GM19239 (cell line): ENCODE measurements at regions not wholly inside any gene's neighbourhood (a gene's known extent, or its start where the extent isn't known, plus 50 kb on each side); places are given as distances from the start of the nearest gene placed in this dataset.
"Not testable (repeated sequence)": the region's sequence is repeated elsewhere in the genome, so short reads cannot be mapped to it uniquely, and the experiment has no call there.

Experiments
- DNase-seq: peaks from one replicate; pipeline ENCODE4 v3.0.0; 2011; ENCODE audit warnings: low spot score; ENCODE audit not compliant: insufficient read length
- FAIRE-seq: peaks from 2 replicates; lab custom pipeline; 2011; peaks lifted over from hg19 to GRCh38; lab: Jason Lieb, UNC

DNA sequence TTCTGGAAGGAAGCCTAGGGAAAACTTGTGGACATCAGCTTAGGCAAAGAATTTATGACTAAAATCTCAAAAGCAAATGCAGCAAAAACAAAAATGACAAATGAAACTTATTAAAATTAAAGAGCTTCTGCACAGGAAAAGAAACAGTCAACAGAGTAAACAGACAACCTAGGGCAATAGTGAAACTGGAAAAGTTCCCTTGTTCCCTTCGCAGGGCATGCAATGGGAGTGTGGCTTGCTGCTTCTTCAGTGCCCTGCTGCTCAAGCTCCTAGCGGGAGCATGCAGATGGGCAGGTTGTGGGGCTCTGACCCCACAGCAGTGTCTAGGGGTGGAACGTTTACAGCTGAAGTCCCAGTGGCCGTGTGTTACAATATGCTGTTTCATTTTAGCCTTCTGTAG lies 1797.4 kb downstream of the NCAM2 start:
- no peak for FAIRE-seq
- DNase-seq: no peak

- no peak for DNase-seq
- FAIRE-seq: no peak
Measured at GRCh38 chr21:22796147-22796546, 1797.9 kb downstream of the NCAM2 start.

GRCh38 chr21:22804151-22804550 lies 1805.9 kb downstream of the NCAM2 start:
- DNase-seq (no peak), FAIRE-seq (no peak)

DNA sequence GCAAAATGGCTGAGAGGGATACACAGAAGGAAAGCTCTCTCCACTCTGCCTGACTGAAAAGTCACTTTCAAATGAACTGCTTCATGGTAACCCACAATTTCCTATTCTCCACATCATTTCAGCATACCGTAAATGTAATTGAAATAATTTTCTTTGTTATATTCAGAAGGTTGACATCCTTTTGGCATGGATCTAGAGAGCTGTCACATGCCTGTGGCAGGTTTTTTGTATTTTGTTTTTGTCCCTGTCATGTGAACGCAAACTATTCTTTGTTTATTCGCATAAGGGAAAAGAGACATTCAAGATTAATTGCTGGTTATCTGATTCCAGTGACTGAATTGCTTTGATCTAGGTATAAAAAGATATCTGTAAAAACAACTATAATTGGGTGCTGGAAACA lies 1808.1 kb downstream of the NCAM2 start:
- FAIRE-seq: no peak
- no peak for DNase-seq

GRCh38 chr21:22813201-22813600 lies 1815.0 kb downstream of the NCAM2 start:
- FAIRE-seq (no peak), DNase-seq (no peak)

- not testable (repeated sequence) for FAIRE-seq
Measured at GRCh38 chr21:22818681-22819485, 1820.7 kb downstream of the NCAM2 start.

GRCh38 chr21:22827422-22827821 lies 1829.2 kb downstream of the NCAM2 start:
- FAIRE-seq: no peak

More at GRCh38 chr21:22818681-22819485, 1820.7 kb downstream of the NCAM2 start:
- DNase-seq: not testable (repeated sequence)

DNA sequence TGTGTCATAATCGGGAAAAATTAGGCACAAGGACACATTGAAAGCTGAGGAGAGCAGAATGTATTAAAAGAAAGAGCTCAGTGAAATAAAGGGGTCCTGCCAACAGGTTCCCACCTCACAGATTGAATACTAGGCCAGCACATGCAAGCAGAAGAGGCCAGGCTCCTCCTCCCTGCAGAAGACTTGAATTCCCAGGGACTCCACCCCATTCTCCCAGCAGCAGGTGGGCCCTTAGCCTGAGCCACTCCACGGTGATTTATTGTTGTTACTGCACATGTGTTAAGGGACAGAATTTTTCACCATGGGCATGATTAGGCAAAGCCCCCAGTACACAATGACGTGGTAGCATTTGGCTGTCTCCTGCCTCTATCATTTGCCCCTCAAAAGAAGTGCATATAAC lies 1844.7 kb downstream of the NCAM2 start:
- no peak for FAIRE-seq
- no peak for DNase-seq

More at GRCh38 chr21:22827422-22827821, 1829.2 kb downstream of the NCAM2 start:
- DNase-seq: no peak

- DNase-seq (no peak), FAIRE-seq (no peak)
Measured at GRCh38 chr21:22855581-22855980, 1857.4 kb downstream of the NCAM2 start.

DNA sequence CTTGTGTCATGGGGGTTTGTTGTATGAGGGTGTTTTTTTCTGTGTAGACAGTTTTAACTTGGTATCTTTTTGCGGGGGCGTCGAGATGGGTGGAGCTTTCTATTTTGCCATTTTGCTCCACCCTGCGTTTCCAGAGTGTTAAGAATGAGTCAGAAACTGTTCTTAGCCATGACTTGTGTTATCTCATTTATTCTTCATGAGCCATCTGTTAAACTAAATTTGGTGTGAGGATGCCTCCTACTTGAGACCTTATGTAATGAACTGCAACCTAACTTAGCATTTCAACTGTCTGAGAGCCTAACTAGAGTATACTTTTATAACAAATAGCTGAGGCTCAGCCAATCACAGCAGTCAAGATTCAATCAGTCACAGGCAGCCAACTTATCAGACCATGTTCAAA lies 1873.5 kb downstream of the NCAM2 start:
- no peak for FAIRE-seq

DNA sequence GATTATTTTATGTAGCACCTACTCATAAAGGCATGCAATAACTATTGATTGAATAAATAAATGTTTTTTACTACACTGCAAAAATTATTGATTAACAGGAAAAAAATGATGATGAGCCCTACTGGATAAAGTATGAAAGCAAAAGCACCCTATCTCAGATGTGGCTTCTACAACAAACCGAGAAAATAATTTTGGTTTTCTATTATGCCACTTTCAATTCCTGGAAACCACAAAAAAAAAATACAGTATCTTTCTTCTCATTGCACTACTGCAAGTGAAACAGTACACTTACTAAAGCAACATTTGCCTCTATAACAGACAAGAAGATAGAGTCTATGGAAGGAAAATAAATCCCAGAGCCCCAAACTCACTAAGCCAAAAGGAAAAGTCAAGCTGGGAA lies 1882.4 kb downstream of the NCAM2 start:
- FAIRE-seq (no peak), DNase-seq (no peak)

More for the DNA sequence above, 1873.5 kb downstream of the NCAM2 start:
- DNase-seq: no peak

- FAIRE-seq (no peak), DNase-seq (no peak)
Measured at GRCh38 chr21:22881131-22881530, 1882.9 kb downstream of the NCAM2 start.

DNA sequence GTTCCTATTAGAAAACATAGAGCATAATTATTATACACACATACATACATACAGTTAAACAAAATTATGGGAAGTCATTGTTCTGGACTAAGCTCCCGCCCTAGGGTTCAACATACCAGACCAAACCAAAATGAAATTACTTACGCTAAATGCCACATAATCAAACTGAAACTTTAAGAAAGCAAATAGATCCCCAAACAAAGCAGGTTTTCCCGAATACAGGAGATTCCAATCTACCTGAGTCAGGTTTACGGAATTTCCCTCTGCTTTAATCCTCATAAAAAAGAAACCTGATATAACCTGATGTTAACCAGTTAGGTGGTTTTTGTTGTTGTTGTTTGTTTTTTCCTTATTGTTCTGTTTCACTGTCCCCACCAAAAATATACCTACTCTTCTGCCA lies 1886.9 kb downstream of the NCAM2 start:
- DNase-seq (no peak), FAIRE-seq (no peak)

DNA sequence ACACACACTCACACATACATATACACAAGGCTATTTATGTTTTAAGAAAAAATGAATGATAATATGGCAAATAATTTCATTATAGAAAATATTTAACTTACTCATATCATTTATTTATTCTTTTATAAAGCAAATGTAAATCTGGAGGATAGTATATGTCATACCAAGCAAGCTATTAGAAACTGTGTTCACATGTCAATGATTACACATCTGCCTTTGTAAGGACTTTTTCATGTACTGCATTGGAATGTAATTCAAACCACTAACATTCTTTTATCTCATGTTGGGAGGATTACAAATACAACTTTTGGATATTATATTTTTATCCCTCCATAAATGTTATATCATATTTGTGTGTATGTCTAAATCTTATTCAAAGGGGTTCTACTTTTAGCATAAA lies 1887.4 kb downstream of the NCAM2 start:
- FAIRE-seq (no peak), DNase-seq (no peak)

- no peak for DNase-seq
- FAIRE-seq: no peak
Measured at GRCh38 chr21:22889445-22889844, 1891.2 kb downstream of the NCAM2 start.

- no peak for FAIRE-seq
- DNase-seq: no peak
Measured at GRCh38 chr21:22890656-22891055, 1892.4 kb downstream of the NCAM2 start.

- DNase-seq (no peak), FAIRE-seq (no peak)
Measured at GRCh38 chr21:22892028-22892427, 1893.8 kb downstream of the NCAM2 start.

- DNase-seq (no peak), FAIRE-seq (no peak)
Measured at GRCh38 chr21:22892740-22893139, 1894.5 kb downstream of the NCAM2 start.

- DNase-seq (no peak), FAIRE-seq (no peak)
Measured at GRCh38 chr21:22898051-22898665, 1899.9 kb downstream of the NCAM2 start.

DNA sequence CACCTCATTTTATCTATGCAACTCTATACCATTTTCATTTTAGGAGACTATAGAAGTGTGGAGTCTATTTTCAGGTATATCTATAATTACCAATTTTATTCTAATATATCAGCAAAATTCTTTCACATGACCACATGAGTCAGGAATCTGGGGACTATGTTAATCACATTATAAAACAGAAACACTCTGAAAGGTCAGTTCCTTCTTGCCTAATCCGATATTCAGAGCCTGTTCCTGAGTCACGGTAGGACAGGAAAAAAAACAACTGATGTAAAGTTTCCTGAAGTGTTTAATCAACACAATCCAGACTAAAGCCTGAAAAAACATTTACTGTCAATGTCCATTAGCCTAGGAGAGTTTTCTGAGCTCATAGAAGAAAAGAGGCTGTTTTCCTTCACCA lies 1902.3 kb downstream of the NCAM2 start:
- no peak for FAIRE-seq
- no peak for DNase-seq

GRCh38 chr21:22903851-22904250 lies 1905.6 kb downstream of the NCAM2 start:
- FAIRE-seq (no peak), DNase-seq (no peak)

DNA sequence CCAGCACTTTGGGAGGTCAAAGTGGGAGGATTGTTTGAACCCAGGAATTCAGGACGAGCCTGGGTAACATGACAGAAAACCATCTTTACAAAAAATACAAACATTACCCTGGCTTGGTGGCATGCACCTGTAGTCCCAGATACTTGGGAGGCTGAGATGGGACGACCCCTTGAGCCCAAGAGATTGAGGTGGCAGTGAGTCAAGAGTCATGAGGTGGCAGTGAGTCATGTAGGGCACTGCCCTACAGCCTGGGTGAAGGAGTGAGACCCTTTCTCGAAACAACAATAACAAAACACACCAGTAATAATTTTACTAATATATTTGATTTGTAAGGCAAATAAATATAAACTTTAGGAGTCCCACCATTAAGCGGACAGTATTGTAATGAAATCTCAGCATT lies 1906.2 kb downstream of the NCAM2 start:
- no peak for FAIRE-seq
- DNase-seq: no peak
